Dermis blood vessel endothelial cell (primary cell): ENCODE measurements at regions not wholly inside any gene's neighbourhood (a gene's known extent, or its start where the extent isn't known, plus 50 kb on each side); places are given as distances from the start of the nearest gene placed in this dataset.
"Not testable (repeated sequence)": the region's sequence is repeated elsewhere in the genome, so short reads cannot be mapped to it uniquely, and the experiment has no call there.

Experiments used
- DNase-seq: peaks from one replicate; pipeline ENCODE4 v3.0.0; 2010

DNA sequence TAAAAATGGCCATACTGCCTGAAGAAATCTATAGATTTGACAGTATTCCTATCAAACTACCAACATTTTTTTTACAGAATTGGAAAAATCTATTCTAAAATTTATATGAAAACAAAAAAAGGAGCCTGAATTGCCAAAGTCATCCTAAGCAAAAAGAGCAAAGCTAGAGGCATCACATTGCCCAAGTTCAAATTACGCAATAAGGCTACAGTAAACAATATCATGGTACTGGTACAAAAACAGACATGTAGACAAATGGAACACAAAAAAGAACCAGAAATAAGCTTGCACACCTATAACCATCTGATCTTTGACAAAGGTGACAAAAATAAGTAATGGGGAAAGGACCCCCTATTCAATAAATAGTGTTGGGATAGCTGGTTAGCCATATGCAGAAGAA is 50.2 kb upstream of the THSD7B start:
- no peak for DNase-seq

DNA sequence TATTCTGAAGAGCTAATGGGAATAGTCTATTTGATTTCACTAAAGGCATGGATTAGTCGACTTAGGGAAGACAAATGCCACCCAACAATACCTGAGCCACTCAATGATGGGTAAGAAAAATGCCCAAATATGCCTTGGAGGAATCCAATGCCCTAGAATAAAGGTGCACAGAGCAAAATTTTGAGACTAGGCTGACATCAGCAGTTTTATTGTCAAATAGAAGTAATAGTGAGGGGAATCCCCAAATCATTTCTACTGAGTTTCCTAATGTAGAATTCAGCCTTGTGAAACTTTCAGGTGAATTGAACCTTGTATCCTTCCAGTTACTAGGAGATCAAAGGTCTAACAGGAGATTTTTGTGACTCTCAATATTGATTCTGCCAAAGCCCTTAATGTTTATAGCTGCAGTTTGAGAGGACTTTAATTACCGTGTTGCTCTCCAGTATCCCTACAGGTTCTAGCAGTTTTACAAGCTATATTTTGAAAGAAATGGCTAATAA is 50.8 kb upstream of the THSD7B start:
- no peak for DNase-seq

DNA sequence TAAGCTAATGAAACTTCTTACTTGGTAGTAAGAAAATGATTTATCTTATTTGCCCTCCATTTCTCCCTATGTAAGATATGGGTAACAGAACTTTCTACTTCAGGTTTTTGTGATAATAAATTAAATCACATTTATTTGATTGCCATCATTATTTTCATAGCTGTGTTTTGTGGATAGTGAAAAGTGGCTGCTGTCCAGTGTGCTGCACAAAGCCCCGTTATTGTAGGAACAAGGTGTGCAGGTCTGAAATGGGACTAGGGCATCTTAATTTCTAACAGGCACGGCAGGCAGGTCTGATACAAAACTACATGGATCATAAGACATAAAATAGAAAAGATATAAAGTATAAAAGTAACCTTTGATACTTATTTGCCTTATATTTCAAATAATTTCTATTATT is 51.6 kb upstream of the THSD7B start:
- DNase-seq, result no peak

DNA sequence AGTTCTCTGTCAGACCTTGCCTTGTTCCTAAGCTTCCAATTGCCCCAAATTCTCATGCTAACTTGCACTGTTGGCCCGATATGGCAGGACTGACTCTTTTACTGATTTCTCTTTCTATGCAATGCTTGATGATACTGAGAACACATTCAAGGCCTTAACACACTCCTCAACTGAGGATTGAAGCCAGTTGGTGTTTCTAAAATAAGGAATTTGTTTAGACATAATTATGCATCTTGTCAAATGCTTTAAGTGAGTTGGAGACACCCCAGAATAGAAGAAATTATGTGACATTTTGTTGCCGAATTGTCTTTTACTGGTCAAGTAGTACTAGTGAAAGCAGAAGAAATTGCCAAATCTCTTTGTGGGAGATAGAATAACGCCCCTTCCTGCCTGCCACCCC is 60.0 kb upstream of the THSD7B start:
- DNase-seq, result no peak

DNA sequence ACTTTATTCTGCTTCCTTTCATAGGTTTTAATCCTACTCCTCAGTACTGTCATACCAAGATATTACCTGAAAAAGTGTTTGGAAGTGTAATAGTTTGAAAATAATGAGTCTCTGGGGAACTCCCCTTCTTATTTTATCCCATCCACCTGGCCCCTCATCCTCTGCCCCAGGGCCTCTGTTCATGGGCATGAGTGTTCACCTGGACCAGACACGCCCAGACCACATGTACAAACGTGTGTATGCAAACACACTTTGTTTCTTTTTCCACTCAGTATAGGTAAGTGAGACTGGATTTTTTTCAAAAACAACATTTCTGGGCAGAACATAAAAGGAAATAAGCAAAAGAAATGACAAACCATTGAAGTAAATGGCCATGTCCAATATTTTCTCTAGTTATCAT is 62.1 kb upstream of the THSD7B start:
- DNase-seq, result no peak

DNA sequence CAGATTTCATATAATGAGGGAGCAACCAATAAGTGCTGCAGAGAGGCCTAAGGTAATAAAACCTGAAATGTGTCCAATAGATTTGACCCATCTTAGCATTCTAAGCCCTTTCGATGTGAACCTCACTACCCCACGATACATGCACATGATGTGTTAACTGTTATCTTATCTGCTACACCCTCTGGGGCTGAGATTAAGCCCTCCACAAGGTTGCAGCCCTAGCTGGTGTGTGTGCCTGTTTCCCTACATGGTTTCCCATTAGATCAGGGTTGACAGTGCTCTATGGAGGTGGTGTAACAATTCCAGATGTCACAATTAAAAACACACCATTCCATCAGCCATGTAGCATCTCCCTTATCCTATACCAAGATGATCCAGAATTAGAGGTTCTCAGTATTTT is 68.9 kb upstream of the THSD7B start:
- no peak for DNase-seq

DNA sequence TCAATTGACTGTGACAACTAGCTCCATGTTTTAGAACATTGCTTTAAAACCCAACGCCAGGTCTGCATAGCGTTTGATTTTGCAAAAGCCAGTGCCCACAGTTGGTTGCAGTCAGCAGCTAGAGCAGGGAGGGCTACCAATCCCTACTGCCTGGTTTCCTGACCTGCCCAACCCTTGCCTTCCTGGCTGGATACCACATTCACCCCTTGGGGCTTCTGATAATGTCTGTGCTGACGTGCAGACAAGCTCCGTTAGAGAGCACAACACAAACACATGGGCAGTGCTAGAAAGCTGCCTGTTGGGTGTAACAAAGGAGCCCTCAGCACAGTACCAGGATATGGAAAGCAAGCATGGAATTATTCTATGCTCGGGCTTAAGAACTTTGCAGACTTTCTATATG is 71.4 kb upstream of the THSD7B start:
- DNase-seq, result no peak

DNA sequence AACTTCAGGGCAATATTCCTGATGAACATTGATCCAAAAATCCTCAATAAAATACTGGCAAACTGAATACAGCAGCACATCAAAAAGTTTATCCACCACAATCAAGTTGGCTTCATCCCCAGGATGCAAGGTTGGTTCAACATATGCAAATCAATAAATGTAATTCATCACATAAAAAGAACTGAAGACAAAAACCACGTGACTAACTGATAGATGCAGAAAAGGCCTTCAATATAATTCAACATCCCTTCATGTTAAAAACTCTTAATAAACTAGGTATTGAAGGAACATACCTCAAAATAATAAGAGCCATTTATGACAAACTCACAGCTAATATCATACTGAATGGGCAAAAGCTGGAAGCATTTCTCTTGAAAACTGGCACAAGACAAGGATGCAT is 85.3 kb upstream of the THSD7B start:
- not testable (repeated sequence) for DNase-seq

DNA sequence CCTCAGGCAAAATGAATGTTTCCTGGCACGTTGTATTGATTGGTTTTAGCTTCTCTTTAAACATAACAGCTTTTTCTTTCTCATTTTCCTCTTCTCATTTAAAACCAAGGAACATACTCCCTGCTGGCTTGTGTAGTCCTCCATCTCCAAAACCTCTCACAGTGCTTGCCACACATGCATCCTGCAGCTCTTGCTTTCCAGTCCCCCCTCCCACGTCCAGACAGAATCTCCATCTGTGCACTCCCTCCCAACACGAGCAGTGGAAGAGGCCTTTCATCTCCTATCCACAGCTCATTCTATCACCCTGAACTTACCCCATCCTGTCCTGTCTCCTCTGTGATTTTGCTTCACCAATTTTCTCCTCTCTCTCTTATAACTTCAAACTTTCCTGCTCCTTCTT is 99.6 kb upstream of the THSD7B start:
- no peak for DNase-seq

DNA sequence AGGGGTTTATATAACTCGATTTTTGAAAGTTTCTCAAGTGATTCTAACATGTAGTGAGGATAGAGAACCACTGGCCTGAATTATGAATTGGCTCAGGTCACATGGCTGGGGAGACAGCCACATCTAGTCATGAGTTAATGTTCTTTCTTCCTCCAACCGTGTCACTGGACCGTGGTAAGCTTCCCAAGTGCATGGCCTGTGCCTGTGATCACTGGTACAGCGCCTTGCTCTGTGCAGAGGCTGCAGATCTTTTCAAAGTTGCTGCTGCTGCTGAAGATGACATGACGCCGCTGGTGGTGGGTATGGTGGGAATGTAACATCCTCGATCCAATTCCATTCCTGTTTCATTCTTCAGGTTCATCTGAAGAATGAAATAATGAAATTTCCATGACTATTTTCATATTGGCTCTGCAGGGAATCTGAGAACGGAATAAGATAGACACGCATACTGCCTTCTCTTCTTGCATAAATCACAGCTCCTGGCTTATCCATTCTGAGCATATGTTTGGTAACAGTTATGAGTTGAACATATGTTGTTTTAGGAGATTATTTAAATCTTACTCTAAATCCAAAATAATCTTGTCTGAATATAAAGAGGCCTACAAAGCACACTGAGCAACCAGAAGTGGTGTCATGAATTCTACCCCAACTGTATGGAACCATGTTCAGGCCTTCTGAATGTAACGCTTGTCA is 100.5 kb upstream of the THSD7B start:
- no peak for DNase-seq

DNA sequence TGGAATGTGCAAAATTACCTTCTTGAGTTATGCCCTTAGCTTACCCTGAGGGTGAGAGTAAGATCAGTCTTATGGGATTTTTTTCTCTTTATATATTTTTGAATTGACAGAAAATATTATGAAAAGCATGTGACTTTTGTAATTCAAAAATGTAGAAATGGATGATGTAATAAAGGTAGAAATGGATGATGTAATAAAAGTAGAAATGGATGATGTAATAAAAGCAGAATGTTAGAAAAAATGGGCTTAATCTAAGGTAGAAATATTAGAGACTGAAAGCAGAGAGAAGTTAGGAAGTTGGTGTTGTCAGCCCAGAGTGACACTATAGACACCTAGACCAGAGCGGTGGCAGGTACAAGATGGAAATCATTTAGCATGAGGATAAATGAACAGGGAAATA is 107.1 kb upstream of the THSD7B start:
- no peak for DNase-seq

DNA sequence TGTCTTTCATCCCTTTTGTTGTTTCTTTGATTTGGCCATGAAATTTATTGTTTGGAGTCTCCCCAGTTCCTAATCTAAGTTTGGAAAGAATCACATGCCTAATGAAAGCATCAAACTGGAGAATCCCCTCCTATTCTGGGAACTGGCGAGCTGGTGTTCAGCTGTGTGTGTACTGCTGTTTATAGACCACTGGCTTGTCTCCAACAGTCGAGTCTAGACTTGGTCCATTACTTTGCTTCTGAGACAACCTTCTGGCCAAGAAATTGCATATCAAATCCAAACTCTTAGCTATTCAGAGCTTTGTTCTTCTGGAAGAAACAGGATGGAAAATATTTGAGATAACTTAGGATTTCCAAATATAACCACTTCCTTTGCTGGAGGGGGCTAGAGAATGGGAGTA is 111.5 kb upstream of the THSD7B start:
- DNase-seq, result no peak

DNA sequence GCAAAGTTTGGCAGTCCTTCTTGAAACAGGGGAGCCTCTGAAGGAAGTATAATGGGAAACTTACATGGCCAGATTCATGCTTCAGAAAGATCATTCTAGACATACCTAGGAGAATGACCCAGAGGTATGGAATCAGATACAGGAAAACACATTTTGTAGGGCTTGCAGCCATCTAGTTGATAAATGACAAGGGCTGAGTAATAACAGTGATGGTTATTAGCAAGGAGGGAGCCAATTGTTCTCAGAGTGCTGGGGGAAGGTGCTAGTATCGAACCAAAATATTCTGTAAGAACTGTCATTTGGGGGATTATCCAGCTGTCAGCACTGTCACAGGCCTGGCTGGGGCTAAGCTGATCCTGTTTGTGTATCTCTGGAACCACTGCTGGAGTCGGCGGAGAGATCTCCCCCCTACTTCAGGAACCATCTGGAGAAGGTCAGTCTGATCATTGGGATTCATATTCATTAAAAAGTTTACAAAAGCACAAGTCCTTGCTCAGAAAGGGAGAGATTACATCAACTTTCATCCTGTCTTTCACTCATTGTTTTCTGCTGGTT is 113.8 kb upstream of the THSD7B start:
- no peak for DNase-seq

DNA sequence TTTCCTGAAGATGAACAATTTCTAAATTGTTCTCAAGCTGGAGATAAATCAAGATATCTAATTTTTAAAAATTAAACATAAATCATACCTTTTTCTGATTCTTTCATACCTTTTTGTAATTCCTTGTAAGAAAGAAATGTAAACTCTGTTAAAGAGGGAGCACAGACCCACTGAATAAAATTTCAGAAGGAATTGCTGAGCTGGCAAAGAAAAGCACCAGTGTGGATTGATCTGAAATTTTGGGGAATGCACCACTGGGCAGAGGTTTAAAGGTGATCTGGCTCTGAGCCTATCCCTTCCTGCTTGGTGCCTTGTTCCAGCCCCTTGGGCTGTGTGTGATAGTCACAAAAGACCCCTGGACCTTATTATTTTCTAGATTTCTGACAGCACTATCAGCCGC is 118.3 kb upstream of the THSD7B start:
- no peak for DNase-seq

DNA sequence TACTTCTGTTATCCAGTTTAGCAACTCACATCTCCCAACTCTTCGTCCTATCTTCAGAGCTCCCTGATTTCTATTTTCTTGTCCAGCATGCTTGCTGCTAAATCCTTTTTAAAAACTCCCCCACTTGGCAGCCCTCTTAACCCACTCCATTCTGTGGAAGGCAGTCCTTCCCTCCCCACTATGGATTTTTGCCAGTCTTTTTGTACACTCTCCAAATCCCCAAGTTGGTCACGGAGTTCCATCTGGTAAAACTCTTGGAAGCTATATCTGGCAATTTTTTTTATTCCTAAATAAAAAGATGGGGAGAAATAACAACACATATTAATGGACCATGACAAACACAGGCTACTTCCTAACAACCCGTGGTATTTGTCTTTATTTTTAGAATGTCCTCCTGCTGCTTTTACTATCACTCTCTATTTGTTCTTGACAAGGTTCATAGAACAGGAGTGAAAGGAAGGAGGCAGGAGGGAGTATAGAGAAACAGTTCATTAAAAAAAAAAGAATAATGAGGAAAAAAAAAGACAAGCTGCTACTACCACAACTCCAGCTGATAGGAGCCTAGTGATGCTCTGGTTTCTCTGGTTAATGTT is 120.0 kb upstream of the THSD7B start:
- DNase-seq, result no peak

DNA sequence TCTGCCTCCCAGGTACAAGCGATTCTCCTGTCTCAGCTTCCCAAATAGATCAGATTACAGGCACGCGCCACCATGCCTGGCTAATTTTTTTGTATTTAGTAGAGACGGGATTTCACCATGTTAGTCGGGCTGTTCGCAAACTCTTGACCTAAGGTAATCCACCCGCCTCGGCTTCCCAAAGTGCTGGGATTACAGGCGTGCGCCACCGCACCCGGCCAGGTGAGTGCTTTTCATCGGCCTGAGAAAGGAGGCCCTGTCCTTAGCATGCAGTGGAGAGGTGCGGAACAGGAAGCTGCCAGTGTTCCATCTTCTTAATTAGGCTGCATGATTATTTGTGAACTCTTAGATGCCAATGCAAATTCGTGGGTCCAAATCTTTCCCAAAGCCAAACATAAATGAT is 125.7 kb upstream of the THSD7B start:
- no peak for DNase-seq

DNA sequence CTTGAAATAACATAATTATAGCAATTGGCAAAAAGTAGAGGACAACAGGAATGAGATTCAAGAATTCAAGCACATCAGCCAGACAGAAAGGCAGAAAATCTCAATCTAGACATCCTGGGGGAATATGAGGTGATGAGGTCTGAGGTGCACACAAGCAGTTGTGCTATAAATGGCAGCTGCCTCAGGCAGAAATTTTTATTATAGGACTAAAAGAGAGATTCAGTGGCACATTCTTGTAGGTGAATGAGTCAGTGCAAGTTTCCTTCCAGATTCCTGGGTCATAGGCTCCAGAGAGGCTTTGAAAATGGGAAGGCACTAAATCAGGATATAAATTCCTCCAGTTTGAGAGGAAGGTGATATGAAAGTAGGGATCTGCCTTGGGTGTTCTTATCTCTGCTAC is 127.2 kb upstream of the THSD7B start:
- no peak for DNase-seq

DNA sequence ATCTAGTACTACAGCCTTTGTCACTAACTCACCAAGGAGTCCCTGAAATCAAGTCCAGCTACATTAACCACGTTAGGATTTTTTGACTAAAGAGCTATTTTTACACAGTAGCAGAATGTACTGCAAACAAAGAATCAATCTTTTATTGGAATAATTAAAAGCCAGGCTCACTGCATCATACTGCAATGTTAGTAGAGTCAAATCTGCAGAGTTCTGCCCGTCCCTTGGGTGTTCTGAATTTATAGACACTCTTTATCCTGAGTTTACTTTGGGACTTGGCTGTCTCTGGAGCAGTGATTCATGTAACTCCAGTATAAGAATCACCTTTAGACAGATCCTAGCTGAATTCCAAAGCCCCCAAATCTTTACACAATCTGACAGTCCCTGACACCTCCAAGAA is 127.9 kb upstream of the THSD7B start:
- no peak for DNase-seq

DNA sequence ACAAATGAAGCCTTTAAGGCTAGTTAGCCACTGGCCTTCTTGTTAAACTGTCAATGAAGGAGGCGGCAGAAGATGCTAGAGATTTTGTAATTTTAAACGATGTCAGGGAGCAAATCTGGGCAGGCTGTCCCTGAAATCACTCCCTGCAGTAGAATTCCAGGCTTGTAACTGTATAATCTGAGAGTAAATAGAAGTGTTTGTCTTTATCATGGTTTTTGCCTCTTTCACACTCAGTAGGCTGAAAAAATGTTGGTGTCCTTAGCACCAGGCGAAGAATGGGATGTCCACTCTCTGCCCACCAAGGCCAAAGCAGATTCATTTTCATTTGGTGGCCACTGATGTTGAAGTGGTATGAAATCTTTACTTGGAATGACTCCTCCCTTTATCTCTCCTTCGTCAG is 136.9 kb upstream of the THSD7B start:
- no peak for DNase-seq

DNA sequence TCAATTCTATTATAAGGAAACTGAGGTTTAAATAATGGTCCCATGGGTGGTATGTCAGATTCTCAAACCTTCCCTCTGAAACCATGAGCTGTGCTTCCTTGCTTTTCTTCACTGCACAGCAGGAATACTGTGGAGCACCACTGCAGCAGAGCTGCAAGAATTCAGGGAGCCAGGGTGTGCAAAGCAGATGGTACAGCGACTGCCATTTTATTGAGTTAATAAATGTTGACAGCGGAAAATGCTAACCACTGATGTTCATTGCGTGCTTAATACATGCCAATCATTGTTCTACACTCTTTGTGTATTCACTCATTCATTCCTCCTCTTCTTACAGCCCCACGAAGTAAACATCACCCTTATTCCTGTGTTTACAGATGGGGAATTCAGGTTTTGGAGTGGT is 152.2 kb upstream of the THSD7B start:
- DNase-seq, result no peak

DNA sequence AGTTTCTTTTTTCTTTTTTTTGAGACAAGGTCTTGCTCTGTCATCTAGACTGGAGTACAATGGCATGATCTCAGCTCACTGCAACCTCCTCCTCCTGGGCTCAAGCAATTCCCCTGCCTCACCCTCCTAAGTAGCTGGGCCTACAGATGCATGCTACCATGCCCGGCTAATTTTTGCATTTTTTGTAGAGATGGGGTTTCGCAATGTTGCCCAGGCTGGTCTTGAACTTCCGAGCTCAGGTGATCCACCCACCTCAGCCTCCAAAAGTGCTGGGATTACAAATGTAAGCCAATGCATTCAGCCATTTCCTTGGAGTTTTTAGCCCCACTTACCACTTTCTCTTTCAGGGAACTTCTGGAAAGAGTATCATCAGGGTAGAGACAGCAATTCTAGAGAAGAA is 153.3 kb upstream of the THSD7B start:
- no peak for DNase-seq

DNA sequence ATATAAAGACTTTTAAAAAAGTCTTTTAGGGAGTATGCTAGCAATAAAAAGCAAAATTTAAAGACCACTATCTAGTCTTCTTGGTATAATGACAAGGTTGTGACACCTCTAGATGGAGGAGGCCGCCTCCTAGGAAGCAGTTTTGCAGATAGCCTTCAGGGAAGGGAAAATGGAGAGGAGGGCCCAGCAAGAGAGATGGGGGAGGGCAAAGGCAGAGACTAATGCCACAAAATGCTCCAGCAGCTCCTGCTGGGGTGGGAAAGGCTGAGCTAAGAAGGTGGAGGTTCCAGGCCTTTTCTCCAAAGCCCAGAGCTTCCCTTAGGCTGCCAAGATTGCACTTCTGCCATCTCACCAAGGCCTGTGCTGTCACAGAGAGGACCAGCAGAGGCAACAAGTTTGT is 153.9 kb upstream of the THSD7B start:
- no peak for DNase-seq

DNA sequence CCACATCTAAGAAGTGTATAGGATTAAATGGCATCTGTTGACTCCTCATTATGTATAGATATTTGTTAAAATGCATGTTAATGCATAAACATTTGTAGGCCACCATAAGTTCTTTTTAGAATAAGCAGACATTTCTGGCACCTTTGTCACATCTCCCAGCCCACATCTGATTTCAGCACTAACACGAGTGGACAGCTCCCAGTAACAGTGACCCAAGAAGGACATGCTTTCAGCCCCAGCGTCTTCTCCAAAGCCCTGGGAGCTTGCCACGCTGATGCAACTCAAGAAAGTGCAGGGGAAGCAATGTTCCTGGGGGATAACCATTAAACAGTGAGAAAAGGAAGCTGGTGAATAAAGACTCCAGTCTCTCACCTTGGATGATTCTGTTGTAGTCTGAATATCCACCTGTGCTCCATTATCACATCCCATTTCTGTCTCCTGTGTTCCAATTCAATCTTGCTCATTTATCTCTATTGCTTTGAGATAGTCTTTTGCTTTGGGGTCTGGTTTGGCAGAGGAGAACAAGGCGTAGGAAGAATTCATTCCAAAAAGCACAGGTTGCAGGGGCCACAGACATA is 182.6 kb upstream of the THSD7B start:
- peak; percentile 22 for DNase-seq

DNA sequence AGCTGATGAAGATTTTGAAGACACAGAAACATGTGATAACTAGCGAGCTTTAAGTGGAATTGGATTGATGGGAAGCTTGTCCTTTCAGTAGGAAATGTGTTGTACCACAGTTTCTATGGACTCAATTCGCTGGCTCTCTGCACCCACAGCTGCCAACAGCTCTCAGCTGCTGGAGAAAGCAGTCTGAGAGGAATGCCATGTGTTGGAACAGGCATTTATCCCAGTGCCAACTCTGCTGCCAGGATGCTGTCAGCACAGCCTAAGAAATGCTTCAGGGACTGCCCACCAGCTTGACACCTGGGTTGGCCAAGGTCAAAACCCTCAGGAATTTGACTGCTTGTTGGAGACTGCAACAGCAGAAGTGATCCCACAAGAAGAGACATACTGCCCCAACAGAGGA is 193.0 kb upstream of the THSD7B start:
- no peak for DNase-seq
